Activated CD4-positive, alpha-beta T cell treated with anti-CD3 and anti-CD28 coated beads, Interleukin-2, amount 50 U/mL, for 24 hours (primary cell): ENCODE measurements at regions not wholly inside any gene's neighbourhood (a gene's known extent, or its start where the extent isn't known, plus 50 kb on each side); places are given as distances from the start of the nearest gene placed in this dataset.

ENCODE experiments used
- DNase-seq, 2 donors: peaks; one replicate each; pipeline ENCODE4 v3.0.0-alpha.2; 2020; ENCODE audit warnings: low read depth in 1 of 2, low spot score in 1 of 2

DNA sequence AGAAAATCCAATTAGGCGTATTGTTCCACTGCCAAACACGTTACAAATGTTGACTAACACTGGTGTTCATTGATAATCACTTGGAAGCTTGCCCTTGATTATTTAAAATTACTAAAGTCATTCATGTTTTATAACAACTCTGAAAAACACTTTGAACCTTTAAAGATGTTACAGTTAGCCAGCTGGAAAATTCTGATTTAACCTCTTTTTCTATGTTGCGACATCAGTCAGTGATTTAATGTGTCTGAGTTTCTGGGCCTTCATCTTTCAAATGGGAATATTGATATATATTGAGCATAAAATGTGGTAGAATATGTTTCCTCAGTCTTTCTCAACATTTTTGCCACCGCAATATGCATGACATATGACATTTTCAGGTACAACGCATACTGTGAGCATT lies 274.1 kb upstream of the TENM3 start:
- DNase-seq: no peak

- DNase-seq: no peak
Observed at GRCh38 chr4:181970366-181970765, 272.8 kb upstream of the TENM3 start.

DNA sequence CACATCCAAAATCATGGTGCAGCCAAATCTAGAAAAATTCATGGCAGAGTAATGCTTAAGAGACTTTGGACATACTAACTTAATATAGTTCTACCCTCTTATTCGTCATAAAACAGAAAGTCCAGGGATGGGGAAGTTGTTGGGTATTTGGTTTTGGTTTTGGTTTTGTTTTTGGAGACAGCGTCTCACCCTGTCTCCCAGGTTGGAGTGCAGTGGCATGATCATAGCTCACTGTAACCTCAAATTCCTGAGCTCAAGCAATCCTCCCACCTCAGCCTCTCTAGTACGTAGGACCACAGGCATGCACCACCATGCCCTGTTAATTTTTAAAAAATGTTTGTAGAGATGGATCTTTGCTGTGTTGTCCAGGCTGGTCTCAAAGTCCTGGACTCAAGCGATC lies 271.8 kb upstream of the TENM3 start:
- DNase-seq: no peak

DNA sequence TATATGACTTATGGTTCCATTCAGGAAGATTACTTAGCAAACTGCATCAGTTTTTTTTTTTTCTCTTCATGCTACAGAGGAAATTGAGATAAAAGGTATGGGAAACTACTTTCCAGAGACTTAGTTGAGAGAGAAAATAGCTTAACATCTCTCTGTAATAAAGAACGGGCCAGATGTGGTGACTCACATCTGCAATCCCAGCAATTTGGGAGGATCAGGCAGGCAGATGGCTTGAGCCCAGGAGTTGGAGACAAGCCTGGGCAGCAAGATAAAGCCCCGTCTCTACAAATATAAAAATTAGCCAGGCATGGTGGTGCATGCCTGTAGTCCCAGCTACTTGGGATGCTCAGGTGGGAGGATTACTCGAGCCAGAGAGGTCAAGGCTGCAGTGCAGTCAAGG lies 271.2 kb upstream of the TENM3 start:
- DNase-seq: no peak

- no peak for DNase-seq
Observed at GRCh38 chr4:181976764-181977163, 266.4 kb upstream of the TENM3 start.

- DNase-seq: no peak
Observed at GRCh38 chr4:181982437-181982836, 260.8 kb upstream of the TENM3 start.

DNA sequence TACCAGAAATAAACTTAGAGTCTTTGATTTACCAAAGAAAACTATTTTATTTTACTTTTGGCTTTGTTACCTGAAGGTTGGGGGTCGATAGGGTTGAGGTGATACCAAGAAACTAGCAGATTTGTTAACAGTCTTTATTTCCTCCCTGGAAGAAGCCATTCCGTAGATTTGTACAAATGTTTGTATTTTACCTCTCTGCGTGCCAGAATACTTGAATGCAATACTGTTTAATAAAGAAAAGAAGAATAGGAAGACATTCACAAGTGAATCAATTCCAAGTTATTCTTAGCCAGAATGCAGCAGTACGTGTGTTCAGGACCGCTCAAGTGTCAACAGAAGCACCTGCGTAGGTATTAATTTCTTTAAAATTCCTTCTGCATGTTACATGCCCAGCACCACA lies 260.3 kb upstream of the TENM3 start:
- no peak for DNase-seq

- DNase-seq: no peak
Observed at GRCh38 chr4:181987392-181987791, 255.8 kb upstream of the TENM3 start.

- DNase-seq: no peak
Observed at GRCh38 chr4:181989071-181989470, 254.1 kb upstream of the TENM3 start.

GRCh38 chr4:181991369-181992108 lies 251.7 kb upstream of the TENM3 start:
- no peak for DNase-seq

DNA sequence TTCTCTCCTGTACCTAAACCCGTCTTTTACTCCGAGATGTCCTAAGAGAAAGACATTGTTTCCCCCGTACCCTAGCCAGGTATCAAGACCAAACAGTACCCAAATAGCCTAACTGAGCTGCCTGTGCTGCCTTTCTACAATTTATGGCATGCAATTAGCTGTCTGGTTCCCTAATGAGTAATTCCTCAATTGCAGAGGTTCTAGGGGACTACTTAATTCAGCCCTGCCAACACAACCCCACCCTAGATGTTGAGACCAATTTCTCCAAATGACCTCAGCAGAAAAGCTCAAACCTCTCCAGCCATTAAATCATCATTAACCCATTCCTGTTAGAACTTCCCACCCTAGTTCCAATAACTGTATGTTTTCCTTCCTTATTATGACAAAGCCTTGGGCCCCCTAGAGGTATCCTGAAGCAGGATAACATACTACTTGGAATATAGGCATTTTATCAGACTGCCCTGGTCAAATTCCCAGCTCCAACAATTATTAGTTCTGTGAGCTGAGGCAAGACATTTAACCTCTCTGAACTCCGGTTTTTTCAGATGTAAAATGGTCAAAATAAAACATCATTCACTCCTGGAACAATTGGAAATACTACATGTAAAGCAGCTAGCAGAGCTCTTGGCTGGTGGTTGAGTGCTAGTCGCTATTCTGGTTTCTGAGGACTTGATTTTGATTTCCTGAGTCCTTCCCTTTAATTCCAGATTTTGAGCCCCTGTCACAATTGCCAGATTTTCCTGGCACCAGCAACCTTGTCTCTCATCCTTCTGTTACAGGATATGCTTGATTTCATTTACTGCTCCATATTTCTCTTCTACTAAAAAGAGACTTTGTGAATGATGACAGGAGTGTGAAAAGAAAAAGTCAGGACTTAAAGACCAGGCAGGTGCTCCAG lies 244.6 kb upstream of the TENM3 start:
- no peak for DNase-seq

- no peak for DNase-seq
Observed at GRCh38 chr4:182000077-182000476, 243.1 kb upstream of the TENM3 start.

DNA sequence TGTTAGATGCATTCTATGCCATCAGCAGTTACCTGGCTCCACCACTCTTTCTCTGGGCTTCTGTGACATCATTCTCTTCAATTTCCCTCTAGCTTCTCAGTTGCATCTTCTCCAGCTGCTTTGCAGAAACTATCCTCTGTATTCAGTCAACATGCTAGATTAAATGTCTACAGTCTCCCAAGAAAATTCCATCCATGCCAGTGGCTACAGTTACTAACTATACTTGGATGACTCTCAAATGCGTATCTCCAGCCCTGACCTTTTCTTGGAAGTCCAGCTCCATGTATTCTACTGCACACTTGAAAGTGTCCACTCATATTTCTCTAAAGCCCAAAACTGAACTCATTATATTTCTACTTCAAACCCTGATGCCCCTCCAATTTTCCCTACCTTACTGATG lies 232.3 kb upstream of the TENM3 start:
- DNase-seq: no peak

GRCh38 chr4:182014164-182014563 lies 229.0 kb upstream of the TENM3 start:
- DNase-seq: no peak

DNA sequence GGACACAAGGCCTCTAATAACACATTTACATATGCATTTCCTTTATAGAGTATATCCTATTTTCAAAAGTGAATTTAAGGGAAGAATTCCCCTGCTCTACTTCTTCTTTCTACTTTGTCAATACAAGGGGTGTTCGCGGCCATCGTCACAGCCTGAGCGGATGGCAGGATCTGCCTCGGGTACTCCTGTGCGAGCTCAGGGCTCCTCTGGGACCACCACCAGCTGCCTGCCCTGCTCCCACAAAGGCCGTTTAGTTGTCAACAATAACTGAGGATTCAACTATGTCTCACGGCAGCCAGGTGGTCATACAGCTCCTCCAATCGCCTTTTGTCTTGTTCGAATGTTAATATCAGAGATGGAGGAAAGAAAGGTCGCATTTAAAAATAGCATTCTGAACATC lies 228.2 kb upstream of the TENM3 start:
- no peak for DNase-seq

- no peak for DNase-seq
Observed at GRCh38 chr4:182015893-182016292, 227.3 kb upstream of the TENM3 start.

DNA sequence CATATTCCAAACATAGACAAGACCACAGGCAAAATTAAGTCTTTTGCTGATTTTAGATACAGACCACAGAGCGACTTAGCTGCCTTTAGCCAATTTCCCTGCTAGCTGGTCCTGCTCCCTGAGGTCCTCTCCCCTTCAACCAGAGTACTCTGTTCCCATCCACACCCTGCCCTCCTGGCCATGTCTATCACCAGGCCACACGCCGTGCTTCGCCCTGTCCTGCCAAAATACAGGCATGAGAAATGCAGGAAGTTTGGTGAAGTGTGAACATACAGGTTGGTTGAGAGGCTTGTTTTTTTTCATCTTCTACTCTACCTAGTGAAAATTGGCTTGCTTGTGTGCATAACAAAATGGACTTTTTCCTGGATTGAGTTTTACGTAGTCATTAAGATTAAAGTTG lies 226.2 kb upstream of the TENM3 start:
- DNase-seq: no peak

DNA sequence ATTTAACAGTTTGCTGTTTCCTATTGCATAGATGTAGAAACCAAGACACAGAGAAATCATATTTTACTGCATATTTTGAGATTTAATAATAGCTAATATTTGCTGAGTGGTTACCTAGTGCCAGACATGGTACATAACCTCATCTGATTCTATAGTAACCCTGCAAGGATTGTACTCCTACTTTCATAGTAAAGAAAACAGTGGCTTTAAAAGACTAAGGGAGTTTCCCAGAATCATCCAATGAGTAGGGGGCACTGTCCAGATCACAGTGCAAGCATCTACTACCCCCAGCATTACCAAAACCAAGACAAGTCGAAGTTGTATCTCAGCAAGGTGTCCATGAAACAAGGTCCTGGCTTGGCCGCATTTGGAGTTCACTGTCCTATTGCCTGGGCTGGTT lies 224.5 kb upstream of the TENM3 start:
- no peak for DNase-seq

DNA sequence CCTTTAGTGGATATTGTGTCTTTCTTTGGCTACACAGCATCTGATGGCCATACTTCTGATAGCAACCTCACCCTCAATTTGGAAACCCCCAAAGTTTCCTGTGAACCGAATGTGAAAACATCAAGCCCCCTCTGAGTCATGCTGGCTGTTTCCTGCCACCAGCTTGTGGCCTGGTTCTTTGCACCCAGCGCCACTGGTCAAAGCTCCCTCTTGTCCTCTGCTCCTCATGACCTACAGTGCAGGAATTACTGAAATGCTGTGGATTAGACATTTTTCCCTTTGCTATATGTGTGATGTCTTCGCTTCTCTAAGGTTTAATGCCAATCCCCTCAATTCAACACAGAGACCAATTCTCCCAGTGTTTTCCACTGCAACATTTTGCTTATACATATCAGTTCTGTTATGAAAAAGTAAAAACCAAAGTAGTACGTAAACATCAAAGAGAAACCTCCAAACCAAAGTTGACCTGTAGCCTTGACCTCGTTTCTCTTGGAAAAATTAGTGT lies 224.0 kb upstream of the TENM3 start:
- no peak for DNase-seq

- no peak for DNase-seq
Observed at GRCh38 chr4:182022909-182023308, 220.3 kb upstream of the TENM3 start.

DNA sequence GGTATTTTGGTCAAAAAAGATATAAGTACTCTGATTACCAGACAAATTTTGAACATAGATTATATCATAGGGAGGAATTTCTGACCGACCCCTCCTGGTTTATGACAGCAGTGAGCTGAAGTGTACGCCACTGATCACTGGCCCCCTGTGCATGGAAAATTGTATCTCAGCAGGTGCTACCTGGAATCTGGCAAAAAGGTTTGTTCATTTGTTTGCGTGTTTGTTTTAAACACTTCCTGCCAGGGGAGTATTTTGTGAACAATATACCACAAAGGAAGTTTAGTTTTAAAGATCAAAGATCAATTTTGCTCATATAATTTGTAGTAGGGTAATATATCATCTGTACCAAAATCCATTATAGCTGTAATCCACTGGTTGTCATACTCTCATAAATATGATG lies 219.7 kb upstream of the TENM3 start:
- DNase-seq: no peak

GRCh38 chr4:182042945-182043344 lies 200.3 kb upstream of the TENM3 start:
- no peak for DNase-seq
